AG09309 (cell line): ENCODE measurements at regions not wholly inside any gene's neighbourhood (a gene's known extent, or its start where the extent isn't known, plus 50 kb on each side); places are given as distances from the start of the nearest gene placed in this dataset.

Experiments used
- DNase-seq: peaks from one replicate; pipeline ENCODE4 v3.0.0-alpha.2; 2010; ENCODE audit warnings: low read depth
- H3K4me3 ChIP-seq: 2 replicates; pipeline ENCODE4 v1.5.1; 2011; ENCODE audit warnings: mild to moderate bottlenecking, low read depth, low read length, moderate library complexity; ENCODE audit not compliant: control insufficient read depth
- TF ChIP-seq, protein P1 (sequence below): IDR thresholded peaks from 2 replicates; pipeline ENCODE4 v1.5.1; 2011; ENCODE audit warnings: mild to moderate bottlenecking, low read depth, low read length, inconsistent platforms; ENCODE audit not compliant: insufficient read depth, control insufficient read depth; ENCODE audit errors: missing control alignments

DNA sequence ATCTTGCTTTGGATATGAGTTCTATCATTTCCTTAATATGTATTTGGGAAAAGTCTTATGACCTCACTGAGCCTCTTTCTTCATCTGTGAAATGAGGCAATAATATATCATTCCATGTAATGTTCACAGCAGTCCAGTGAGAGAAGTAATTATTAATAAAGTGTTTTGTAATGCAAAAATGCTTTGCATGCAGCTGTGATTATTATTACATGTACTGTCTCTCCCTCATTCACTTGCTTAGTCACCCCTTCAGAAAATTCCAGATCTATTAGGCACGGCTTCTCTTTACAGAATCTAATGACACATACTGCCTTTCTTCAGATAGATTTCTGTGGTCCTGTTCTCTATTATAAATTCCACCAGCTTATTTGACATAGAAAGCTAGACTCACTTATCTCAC lies 53.5 kb upstream of the FGF13 start:
- H3K4me3 ChIP-seq, result no peak overlapping the region
- TF ChIP-seq, protein P1, sequence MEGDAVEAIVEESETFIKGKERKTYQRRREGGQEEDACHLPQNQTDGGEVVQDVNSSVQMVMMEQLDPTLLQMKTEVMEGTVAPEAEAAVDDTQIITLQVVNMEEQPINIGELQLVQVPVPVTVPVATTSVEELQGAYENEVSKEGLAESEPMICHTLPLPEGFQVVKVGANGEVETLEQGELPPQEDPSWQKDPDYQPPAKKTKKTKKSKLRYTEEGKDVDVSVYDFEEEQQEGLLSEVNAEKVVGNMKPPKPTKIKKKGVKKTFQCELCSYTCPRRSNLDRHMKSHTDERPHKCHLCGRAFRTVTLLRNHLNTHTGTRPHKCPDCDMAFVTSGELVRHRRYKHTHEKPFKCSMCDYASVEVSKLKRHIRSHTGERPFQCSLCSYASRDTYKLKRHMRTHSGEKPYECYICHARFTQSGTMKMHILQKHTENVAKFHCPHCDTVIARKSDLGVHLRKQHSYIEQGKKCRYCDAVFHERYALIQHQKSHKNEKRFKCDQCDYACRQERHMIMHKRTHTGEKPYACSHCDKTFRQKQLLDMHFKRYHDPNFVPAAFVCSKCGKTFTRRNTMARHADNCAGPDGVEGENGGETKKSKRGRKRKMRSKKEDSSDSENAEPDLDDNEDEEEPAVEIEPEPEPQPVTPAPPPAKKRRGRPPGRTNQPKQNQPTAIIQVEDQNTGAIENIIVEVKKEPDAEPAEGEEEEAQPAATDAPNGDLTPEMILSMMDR, result no peak
- no peak for DNase-seq

- DNase-seq, result no peak
- TF ChIP-seq, protein P1, result no peak
Observed at GRCh38 chrX:138763761-138764160, 52.2 kb upstream of the FGF13 start.

GRCh38 chrX:138761380-138761779 lies 49.9 kb upstream of the FGF13 start:
- H3K4me3 ChIP-seq, result no peak overlapping the region
- TF ChIP-seq, protein P1, result no peak
- no peak for DNase-seq

More at GRCh38 chrX:138763761-138764160, 52.2 kb upstream of the FGF13 start:
- H3K4me3 ChIP-seq, result no peak overlapping the region
